22Rv1 (cell line): ENCODE measurements at regions not wholly inside any gene's neighbourhood (a gene's known extent, or its start where the extent isn't known, plus 50 kb on each side); places are given as distances from the start of the nearest gene placed in this dataset.

Experiments used
- CTCF ChIP-seq: fragments of 450-650 bp; IDR thresholded peaks from 2 replicates; pipeline ENCODE4 v1.5.1; 2017; ENCODE audit warnings: mild to moderate bottlenecking
- ZFX ChIP-seq: fragments of 450-650 bp; IDR thresholded peaks from 2 replicates; pipeline ENCODE4 v1.6.1; 2017; ENCODE audit warnings: antibody characterized with exemption, borderline replicate concordance

DNA sequence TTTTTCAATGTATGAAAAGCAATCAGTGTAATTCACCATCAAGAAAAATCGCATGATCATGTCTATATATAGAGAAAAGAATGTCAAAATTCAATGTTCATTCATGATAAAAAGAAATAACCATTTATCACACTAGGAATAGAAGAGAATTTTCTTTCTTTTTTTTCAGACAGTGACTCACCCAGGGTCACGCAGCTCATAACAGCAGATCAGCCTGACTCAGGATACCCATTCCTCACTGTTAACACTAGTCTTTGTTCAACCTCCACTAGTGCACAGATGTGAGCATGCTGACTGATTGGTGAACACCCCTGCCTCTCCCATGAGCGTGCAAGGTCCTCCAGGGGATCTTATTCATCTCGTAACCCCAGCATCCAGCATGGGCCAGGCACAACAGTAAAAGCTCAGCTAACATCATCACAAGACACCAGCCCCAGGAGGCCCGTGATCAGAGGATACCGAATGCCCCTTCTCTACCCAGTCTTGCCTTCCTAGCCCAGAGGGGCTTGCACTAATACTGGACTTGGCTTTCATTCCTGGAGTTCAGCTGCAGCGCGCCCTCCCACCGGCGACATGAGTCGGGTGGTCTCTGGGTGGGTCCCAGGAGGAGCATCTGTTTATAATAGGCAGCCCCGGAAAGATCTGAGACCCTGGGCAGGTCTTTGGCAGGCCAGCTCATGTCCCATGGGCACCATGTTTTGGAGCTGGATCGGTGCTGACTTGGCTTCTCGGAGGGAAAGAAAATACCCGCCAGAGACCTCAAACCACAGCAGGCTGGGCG lies 539.5 kb upstream of the SLC10A2 start:
- TF ChIP-seq CTCF: no peak
- TF ChIP-seq ZFX: no peak
